NCI-H1436 (cell line): ENCODE measurements at regions not wholly inside any gene's neighbourhood (a gene's known extent, or its start where the extent isn't known, plus 50 kb on each side); places are given as distances from the start of the nearest gene placed in this dataset.

Experiments
- DNase-seq: peaks from one replicate; lab custom pipeline; 2025; lab: John Stamatoyannopoulos, UW

DNA sequence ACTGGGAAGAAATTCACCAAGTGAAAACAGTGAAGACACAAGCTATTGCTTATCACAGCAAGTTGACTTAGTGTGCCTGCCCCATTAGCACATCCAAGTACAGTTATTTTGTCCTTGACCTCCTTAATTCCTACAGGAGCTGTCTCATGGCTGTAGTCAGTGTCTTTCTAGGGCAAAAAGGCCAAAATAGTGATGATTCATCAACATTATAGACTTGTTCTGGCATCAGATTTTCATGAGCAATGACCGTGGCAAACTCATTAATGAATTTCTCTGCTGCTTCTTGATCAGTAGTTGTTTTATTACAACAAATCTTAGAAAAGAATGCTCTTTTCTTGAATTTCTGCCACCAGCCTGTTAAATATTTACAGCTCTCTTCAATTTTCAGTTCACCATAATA lies 1169.3 kb upstream of the DDX18 start:
- no peak for DNase-seq

DNA sequence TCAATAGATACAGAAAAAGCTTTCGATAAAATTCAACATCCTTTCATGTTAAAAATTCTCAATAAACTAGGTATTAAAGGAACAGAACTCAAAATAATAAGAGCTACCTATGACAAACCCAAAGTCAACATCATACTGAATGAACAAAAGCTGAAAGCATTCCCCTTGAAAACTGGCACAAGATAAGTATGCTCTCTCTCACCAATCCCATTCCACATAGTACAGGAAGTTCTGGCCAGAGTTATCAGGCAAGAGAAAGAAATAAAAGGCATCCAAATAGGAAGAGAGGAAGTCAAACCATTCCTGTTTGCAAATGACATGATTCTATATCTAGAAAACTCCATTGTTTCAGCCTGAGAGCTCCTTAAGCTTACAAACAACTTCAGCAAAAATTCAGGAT lies 1145.8 kb upstream of the DDX18 start:
- no peak for DNase-seq

DNA sequence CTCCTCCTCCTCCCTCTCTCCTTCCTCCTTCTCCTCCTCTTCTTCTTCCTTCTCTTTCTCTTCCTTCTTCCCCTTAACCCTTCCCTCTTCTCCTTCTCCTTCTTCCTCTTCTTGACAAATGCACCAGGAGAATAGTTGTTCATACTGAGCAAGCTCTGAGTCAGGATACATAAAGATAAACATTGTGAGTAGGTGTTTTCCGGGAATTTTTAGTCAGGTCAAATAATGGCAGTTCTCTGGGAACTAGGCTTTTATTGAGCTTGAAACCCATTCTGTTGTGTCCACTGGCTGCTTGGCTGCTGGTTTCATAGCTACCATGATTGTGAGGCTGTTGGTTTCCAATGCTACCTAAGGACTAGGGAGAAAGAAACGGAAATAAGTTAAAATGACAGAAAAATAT lies 1144.7 kb upstream of the DDX18 start:
- DNase-seq, result no peak

DNA sequence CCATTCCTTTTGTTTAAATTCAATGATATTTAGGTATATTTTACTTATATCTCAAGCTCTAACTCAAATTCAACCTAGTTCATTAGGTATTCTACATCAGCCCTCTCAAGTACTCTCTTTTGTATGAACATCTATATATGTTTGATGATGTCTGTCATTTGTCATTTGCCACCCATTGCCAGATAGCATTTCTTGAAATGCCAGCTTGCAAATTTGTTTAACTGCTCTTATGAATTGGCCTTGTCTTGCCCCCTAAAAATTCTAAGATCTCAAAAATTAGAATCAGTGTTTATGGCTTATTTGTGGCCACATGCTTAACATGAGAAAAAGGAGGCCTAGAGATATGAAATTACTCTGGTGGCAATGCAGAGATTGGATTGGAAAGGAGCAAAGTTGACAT lies 1140.3 kb upstream of the DDX18 start:
- no peak for DNase-seq

GRCh38 chr2:116676776-116677175 lies 1137.7 kb upstream of the DDX18 start:
- DNase-seq, result no peak

DNA sequence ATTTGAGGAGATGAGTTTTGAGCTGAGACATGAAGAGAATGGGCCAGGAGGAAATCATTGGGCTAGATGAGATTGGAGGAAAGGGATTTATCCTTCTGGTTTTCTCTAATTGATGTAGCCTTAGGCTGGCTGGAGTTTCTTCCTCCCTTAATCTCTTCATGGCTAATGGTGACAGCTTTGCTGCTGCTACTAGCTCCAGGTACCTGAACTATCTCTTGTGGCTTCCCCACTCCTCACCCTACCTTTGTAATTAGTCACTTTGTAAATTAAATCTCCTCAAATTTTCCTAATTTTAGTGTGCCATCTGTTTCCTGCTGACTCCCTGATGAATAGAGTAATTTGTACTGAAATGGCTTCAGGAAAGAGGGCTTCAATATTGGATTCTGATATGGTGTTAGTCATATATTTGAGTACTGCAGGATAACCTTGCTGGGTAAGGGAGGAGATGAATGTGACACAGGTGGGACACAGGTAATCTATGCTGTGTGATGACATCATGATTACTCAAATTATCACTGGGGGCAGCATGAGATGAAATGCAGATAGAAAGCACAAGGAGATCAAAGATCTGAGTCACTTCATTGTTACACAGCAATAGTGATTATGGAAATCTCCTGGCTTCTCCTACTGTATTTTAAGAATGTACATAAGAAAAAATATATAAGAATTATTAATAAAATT lies 1134.1 kb upstream of the DDX18 start:
- no peak for DNase-seq

DNA sequence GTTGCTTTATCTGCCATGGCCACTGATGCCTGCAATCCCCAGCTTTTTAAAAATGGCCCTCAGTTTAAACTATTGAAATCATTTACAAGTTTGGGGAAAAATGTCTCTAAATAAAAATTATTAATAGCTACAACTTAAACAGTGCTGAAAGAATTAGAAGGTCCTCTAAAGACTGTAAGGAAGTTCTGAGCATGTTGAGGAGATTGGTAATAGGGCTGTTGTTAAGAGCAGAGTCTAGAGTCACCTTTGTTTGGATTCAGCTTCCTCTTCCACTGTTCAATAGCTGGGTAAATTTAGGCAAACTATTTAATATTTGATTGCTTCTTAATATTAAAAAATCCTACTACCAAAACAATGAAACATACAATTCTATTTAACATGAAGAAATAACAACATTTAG lies 1127.1 kb upstream of the DDX18 start:
- no peak for DNase-seq

DNA sequence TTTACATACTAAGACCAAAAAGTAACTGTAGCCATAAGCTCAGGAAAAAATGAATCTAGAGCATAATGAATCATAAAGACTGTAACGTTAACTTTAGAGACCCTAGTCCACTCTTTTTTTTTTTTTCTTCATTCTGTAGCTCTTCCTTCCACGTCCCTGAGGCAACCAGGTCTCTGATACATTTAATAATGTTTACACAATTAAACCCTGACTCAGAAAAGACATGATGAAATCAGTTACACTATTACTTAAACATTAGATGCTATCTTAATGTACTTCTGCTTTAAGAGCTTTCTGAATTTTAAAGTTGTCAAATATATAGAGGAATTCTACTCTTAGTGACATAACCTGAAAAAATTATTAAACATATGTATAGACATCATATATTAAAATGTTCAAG lies 1121.5 kb upstream of the DDX18 start:
- DNase-seq, result no peak

DNA sequence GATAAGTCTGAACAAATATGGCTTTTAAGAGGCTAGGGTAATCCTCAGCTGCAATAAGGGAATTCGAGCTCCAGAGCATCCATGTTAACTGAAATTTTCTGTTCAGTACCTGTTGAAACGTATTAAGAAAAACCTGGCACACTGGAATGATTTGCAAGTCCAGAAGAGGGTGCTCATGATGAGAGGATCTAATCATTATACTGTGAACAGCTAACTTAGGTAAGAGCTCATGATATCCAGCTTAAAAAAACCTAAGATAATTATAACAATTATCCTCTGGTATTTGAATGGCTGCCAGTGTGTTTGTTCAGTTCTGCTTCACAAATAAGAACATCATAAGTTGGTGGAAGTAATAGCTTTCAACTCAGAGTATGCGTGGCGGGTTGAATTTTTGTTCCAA lies 1118.3 kb upstream of the DDX18 start:
- peak; percentile 54 for DNase-seq

DNA sequence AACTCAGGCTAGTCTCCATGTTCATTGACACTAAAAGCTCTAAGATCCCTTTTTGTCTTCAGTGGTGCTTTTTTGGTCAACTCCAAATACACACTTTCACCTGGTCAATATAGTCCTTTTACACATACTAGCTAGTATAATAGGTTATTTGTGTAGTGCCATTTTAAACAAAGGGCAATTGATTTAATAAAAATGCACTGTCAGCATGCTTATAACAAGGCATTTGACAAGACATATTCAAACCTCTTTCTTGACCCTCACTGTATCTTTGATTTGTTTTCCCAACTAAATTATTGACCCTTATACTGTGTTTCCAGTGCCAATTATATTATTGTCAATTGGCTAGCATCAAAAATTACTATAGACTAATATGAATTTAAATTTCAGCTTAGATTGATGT lies 1117.6 kb upstream of the DDX18 start:
- no peak for DNase-seq

DNA sequence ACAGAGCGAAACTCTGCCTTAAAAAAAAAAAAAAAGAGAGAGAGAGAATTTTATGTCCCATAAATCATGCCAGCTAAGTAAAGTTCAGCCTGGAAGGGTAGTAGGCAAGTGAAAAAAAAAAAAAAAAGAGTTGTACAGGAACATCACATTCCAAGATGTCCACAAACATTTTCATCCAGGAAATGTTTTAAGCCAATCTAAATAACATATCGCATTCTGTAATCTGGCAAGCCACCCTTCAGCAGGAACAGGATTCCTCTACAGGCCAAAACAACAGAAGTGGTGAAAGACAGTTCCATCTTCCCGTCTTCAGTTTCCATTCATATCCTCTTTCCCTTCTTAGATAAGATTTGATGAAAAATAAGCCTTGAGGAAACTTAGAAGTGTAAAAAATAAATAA lies 1108.1 kb upstream of the DDX18 start:
- no peak for DNase-seq

GRCh38 chr2:116716038-116716437 lies 1098.5 kb upstream of the DDX18 start:
- DNase-seq, result no peak

DNA sequence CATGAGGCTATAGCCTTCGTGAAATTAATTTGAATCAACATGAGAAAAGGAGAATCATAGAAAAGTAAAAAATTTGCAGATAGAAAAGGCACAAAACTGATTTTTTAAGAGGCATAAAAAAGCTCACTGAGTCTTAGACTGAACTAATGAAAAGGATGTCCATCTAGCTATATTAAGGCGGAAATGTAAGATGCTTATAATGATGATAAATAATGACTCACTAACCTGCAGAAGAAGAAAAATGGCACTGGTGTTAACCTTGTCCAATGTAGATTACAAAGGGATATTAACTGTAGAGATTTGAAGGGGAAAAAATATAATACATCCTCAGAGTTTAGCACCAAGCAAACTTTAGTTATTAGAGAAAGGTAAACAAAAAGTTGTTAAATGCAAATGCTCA lies 1098.0 kb upstream of the DDX18 start:
- no peak for DNase-seq

DNA sequence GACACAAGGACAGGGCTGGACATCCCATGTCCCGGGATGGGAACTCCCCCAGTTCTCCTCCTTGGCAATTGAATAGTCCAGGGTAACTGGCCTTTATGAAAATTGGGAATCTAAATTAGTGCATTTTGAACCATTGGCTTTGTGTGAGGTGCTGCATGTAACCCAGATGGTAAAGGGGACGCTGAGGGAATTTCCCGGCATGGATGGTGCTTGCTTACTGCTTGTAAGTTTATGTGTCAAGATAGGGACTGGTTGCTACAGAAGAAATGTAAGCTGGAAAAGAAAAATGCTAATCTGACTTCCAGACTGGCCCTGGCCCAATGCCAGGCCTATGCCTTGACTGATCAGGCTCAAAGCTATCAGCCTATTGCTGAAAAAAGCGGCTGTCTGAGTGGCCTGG lies 1096.7 kb upstream of the DDX18 start:
- DNase-seq, result no peak

- no peak for DNase-seq
Measured at GRCh38 chr2:116718451-116718850, 1096.0 kb upstream of the DDX18 start.

DNA sequence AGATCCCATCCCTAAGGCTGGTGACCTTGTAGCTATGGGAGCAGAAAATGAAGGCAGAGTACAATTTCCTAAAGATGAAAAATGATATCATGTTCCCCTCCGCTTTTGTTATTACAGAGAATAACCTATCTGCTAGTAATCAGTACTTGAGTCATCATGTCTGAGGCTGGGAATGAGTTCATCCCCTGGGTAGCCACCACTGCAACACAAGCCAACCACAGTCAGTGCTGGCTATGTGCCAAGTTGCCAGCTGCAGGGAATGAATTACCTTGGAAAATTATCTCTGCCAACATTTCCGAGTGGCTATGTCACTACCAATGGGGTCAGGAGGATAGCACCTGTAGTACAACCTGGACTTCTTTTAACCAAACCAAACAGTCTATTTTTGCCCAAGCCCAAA lies 1094.7 kb upstream of the DDX18 start:
- DNase-seq, result peak; percentile 16

DNA sequence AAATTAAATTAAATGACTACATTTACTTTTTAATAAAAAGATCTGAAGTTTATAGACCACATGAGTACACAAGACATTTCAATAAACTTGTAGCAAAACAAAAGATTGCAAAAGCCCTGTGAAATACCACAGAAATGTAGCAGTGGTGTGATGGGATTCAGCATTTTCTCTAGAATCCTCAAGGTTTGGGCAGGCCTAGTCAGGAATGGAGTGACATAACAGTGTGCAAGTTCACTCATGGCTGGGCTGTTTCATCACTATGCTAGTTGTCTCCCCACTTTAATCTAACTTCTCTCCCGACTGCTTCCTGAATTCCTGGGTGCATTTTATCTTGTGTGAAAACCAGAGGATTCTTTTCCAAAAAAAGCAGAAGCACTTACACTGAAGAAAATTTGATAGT lies 1089.9 kb upstream of the DDX18 start:
- DNase-seq, result no peak

DNA sequence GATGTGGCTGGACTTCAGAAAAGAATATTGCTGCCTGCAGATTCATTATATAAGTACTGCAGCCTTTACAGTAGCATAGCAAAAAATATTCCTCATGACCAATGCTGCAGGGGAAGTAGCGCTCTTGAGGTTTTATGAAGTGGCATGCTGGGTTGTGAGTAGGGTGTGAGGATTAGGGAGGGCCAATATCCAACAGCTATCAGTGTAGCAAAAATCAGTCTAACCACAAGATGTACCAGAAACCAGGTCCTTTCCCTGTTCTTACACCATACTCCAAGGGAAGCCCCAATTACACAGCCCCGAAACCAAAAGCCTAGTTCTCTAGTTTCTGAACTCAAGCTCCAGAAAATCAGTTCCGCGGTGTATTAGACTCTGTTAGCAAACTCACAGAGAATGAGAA lies 1082.2 kb upstream of the DDX18 start:
- no peak for DNase-seq

DNA sequence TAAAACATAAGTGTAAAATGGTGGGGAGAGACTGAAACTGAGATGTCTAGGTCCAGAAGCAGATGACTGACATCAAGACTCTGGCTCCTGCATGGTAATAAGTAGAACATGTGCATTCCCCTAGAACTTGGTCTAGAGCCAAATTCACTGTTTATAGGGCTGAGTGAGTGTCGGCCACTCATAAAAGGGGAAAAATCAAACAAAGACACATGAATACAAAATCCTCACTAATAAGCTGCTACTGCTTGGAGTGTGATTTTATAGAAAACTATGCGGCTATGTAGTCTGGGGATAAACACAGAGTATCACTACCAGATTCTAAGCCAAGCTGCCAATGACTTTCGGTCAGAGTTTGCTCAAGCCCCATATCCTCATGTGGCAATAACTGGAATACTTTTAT lies 1080.8 kb upstream of the DDX18 start:
- no peak for DNase-seq

- no peak for DNase-seq
Measured at GRCh38 chr2:116737951-116738350, 1076.5 kb upstream of the DDX18 start.

- no peak for DNase-seq
Measured at GRCh38 chr2:116747103-116747502, 1067.4 kb upstream of the DDX18 start.

DNA sequence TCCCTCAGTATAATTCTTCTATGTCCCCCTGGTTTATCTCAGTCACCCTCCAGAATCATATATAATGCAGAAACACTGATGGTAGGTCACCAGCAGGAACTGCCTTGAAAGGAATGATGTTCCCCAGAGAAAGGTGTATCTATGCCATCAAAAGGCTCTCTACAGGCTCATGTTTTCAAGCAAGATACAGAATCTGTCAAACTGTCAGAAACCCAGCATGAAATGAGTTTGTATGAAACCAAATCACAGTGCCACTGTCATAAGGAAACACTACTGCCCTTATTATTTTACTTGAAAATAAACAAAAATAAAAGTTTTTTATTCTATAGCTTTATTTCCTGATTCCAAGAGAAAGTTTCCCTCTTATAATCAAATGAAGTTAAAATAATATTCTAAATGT lies 1064.5 kb upstream of the DDX18 start:
- DNase-seq, result no peak

- no peak for DNase-seq
Measured at GRCh38 chr2:116754381-116755101, 1060.0 kb upstream of the DDX18 start.

DNA sequence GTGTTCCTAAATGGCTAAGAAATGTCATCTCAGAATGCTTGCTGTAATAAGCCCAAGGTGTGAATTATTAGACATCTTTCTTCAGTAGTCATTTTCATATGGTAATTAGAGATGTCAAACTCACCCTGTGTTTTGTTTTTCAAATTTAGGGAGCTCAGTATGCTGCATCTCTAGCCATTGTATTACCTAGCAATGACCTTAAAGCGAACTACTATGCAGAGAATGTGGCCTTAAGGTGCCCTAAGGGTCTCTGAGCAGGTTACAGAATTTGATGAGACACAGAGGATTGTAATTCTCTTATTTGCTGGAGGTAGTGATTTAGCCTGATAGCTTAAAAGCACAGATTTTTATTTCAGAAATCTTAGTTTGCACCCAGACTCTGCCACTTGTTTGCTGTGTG lies 1052.6 kb upstream of the DDX18 start:
- DNase-seq, result no peak
